A673 (cell line): ENCODE measurements at regions not wholly inside any gene's neighbourhood (a gene's known extent, or its start where the extent isn't known, plus 50 kb on each side); places are given as distances from the start of the nearest gene placed in this dataset.

ENCODE experiments used
- CTCF ChIP-seq: fragments of 300-800, 200-600 bp; sonication (generic); conservative IDR thresholded peaks from 2 replicates; pipeline ENCODE4 v1.5.1; 2017; ENCODE audit warnings: low read depth, mild to moderate bottlenecking, antibody characterized with exemption, low read length, moderate library complexity, mixed read lengths
- EZH2 ChIP-seq: fragments of 200-600 bp; sonication (generic); IDR thresholded peaks from 2 replicates; pipeline ENCODE4 v1.6.1; 2017; ENCODE audit warnings: borderline replicate concordance, low read depth, mild to moderate bottlenecking, mixed read lengths, antibody characterized with exemption, low read length; ENCODE audit not compliant: poor library complexity, severe bottlenecking

DNA sequence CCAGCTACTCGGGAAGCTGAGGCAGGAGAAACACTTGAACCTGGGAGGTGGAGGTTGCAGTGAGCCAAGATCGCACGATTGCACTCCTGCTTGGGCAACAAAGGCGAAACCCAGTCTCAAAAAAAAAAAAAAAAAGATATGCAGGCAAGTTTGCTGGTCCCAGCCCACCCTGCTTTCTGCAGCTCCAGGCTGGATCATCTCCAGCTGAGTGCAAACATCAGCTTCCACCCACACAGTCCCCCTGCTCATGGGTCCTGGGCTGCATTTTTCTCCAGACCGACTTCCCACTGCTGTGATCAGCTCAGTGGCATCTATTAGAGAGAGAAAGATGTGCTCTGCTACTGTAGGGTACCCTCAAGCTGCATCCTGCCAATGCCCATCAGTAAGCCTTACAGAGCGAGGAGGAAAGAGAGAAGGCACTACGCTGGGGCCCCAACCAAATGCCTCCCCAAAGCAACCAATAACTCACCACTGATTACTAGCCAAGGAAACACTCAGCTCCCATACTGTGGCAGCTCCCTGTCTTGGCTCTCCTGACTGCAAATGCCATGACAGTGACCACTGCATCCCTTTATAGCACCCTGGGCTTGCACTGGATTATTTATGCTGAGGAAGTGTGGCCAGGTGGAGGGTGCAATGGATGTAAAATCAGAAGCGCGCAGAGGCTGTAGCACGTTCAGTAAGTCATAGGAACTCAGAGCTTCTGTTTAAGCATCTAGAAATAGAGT, 170.9 kb upstream of the ZNF507 start:
- TF ChIP-seq EZH2 (no peak), CTCF (no peak)
